DND-41 (cell line): ENCODE measurements at regions not wholly inside any gene's neighbourhood (a gene's known extent, or its start where the extent isn't known, plus 50 kb on each side); places are given as distances from the start of the nearest gene placed in this dataset.

Source experiments
- EZH2 ChIP-seq: IDR thresholded peaks from 3 replicates; pipeline ENCODE4 v1.6.1; 2012; ENCODE audit warnings: borderline replicate concordance, low read depth, mild to moderate bottlenecking, moderate library complexity, low read length, inconsistent platforms; ENCODE audit not compliant: severe bottlenecking
- TF ChIP-seq, protein P1 (sequence below): IDR thresholded peaks from 2 replicates; pipeline ENCODE4 v1.5.1; 2012; ENCODE audit warnings: borderline replicate concordance, low read length, moderate library complexity, mild to moderate bottlenecking; ENCODE audit not compliant: poor library complexity, severe bottlenecking; ENCODE audit errors: extremely low read depth

DNA sequence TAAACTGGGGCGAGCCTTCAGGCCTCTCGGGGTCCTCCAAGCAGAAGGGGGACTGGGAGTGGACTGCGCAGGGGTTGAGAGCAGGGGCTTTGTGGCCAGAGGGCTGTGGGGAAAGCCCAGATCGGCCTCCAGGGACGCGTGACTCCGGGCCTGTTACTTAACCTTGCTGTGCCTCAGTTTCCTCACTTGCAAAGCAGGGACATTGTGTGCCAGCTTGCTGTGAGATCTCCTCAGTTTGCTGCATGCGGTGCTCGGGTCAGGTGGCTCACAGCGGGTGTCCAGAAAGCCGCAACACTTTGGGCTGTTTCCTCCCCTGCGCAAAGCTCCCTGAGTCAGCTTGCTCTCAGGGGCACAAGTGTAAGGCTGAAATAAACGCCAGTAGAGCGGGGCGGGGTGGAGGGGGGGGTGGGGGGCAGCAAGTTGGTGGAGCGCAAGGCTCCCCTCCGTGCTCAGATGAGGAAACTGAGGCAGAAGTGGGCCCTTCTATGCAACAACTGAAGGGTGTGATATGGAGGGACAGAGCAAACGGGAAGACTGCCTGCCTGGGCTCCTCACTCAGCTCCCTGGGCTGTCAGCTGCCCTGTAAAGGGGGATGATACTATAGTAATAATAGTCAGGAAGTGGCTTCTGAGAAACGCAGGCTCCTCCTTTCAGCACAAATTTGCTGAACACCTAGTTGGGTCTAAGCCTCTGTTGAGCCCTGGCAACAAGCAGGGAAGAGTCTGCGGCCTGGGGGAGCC is 101.0 kb downstream of the HMX1 start:
- TF ChIP-seq, protein P1, sequence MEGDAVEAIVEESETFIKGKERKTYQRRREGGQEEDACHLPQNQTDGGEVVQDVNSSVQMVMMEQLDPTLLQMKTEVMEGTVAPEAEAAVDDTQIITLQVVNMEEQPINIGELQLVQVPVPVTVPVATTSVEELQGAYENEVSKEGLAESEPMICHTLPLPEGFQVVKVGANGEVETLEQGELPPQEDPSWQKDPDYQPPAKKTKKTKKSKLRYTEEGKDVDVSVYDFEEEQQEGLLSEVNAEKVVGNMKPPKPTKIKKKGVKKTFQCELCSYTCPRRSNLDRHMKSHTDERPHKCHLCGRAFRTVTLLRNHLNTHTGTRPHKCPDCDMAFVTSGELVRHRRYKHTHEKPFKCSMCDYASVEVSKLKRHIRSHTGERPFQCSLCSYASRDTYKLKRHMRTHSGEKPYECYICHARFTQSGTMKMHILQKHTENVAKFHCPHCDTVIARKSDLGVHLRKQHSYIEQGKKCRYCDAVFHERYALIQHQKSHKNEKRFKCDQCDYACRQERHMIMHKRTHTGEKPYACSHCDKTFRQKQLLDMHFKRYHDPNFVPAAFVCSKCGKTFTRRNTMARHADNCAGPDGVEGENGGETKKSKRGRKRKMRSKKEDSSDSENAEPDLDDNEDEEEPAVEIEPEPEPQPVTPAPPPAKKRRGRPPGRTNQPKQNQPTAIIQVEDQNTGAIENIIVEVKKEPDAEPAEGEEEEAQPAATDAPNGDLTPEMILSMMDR: no peak
- no peak for TF ChIP-seq EZH2
